GM12878 (cell line): ENCODE measurements at regions not wholly inside any gene's neighbourhood (a gene's known extent, or its start where the extent isn't known, plus 50 kb on each side); places are given as distances from the start of the nearest gene placed in this dataset.
"Not testable (repeated sequence)": the region's sequence is repeated elsewhere in the genome, so short reads cannot be mapped to it uniquely, and the experiment has no call there.

Source experiments
- ATAC-seq: fragments of 200-7000 bp; cut with Tn5 transposase; 3 replicates; pipeline ENCODE4 v1.9.1; 2020; ENCODE audit warnings: mild to moderate bottlenecking, moderate library complexity
- BruUV-seq: library from RNA; stranded (reverse); fragments of 400-500 nt; replicated peaks from 2 replicates; lab custom pipeline; 2021; lab: Mats Ljungman, UMichigan
- CTCF ChIA-PET: fragments of 300-600 bp; sonication (Branson Sonifier 250); formaldehyde crosslinking; extraction: SDS; loops from one replicate; lab custom pipeline; 2021; ENCODE audit warnings: inconsistent platforms; lab: Yijun Ruan, JAX
- POLR2A ChIA-PET: fragments of 350-600 bp; formaldehyde crosslinking; extraction: SDS; loops from one replicate; lab custom pipeline; 2021; ENCODE audit warnings: inconsistent platforms; lab: Charles Lee
- RAD21 ChIA-PET: fragments of 300-600 bp; sonication (Branson Sonifier 250); formaldehyde crosslinking; loops from one replicate; lab custom pipeline; 2023; ENCODE audit warnings: antibody characterized with exemption; ENCODE audit not compliant: unreplicated experiment; lab: Charles Lee
- SMC1A ChIA-PET: fragments of 300-600 bp; sonication (Branson Sonifier 250); formaldehyde crosslinking; loops from one replicate; lab custom pipeline; 2023; ENCODE audit not compliant: unreplicated experiment, uncharacterized antibody; lab: Charles Lee
- DNase-seq: peaks from one replicate; pipeline ENCODE4 v3.0.0-alpha.2; 2011; ENCODE audit warnings: low read depth, low spot score
- FAIRE-seq: peaks from 3 replicates; lab custom pipeline; 2011; peaks lifted over from hg19 to GRCh38; lab: Jason Lieb, UNC
- H2AFZ ChIP-seq: 2 replicates; pipeline ENCODE4 v1.6.0; 2011; ENCODE audit warnings: low read depth, low read length, control low read depth; ENCODE audit not compliant: control insufficient read depth
- H3K27ac ChIP-seq: 2 replicates; pipeline ENCODE4 v1.5.1; 2011; ENCODE audit warnings: control low read depth; ENCODE audit not compliant: control insufficient read depth, insufficient read depth
- H3K27me3 ChIP-seq, 2 experiments: replicated peaks in 1 of 2; 2 replicates each; pipeline versions ENCODE4 v1.6.0 to v1.6.1; 2011; ENCODE audit warnings: low read length in 1 of 2; ENCODE audit not compliant: control insufficient read depth in 2 of 2, insufficient read depth in 2 of 2
- H3K36me3 ChIP-seq, 2 experiments: 2 replicates each; pipeline ENCODE4 v1.5.1; 2011; ENCODE audit warnings: low read length in 1 of 2; ENCODE audit not compliant: control insufficient read depth in 2 of 2, insufficient read depth in 2 of 2
- H3K4me1 ChIP-seq: 2 replicates; pipeline ENCODE4 v1.6.1; 2011; ENCODE audit warnings: mild to moderate bottlenecking, low read length, moderate library complexity, mixed read lengths; ENCODE audit not compliant: control insufficient read depth, insufficient read depth
- H3K4me2 ChIP-seq: 2 replicates; pipeline ENCODE4 v1.6.0; 2011; ENCODE audit warnings: control low read depth; ENCODE audit not compliant: control insufficient read depth, insufficient read depth
- H3K4me3 ChIP-seq: fragments of 200-600 bp; sonication (generic); 2 replicates; pipeline ENCODE4 v1.5.1; 2016
- H3K79me2 ChIP-seq: 2 replicates; pipeline ENCODE4 v1.6.0; 2011; ENCODE audit warnings: low read length; ENCODE audit not compliant: control insufficient read depth, insufficient read depth
- H3K9ac ChIP-seq: 2 replicates; pipeline ENCODE4 v1.8.0; 2011; ENCODE audit warnings: low read length, control low read depth, mixed read lengths; ENCODE audit not compliant: control insufficient read depth, insufficient read depth
- H3K9me3 ChIP-seq: replicated peaks from 3 replicates; pipeline ENCODE4 v1.5.1; 2011; ENCODE audit warnings: mild to moderate bottlenecking, low read length; ENCODE audit not compliant: control insufficient read depth, insufficient read depth
- H4K20me1 ChIP-seq: 2 replicates; pipeline ENCODE4 v1.6.0; 2011; ENCODE audit not compliant: control insufficient read depth, insufficient read depth
- EGR1 ChIP-seq, 2 experiments: IDR thresholded peaks; 1 replicate in 1 of 2; 2 replicates in 1 of 2; pipeline ENCODE4 v1.6.1; 2011 to 2012; ENCODE audit warnings: low read depth in 2 of 2, low read length in 2 of 2, borderline replicate concordance in 1 of 2, mild to moderate bottlenecking in 1 of 2, moderate library complexity in 1 of 2
- JUND ChIP-seq: IDR thresholded peaks from 2 replicates; pipeline ENCODE4 v1.6.1; 2012; ENCODE audit warnings: low read depth, mild to moderate bottlenecking, low read length, improper control_type of control experiment, moderate library complexity
- NR2C1 ChIP-seq: fragments of 450-650 bp; IDR thresholded peaks from 2 replicates; pipeline ENCODE4 v1.6.1; 2017; ENCODE audit warnings: antibody characterized with exemption, mild to moderate bottlenecking, moderate library complexity
- POU2F2 ChIP-seq: IDR thresholded peaks from 3 replicates; pipeline ENCODE4 v1.6.1; 2011; ENCODE audit warnings: low read depth, mild to moderate bottlenecking, low read length, borderline replicate concordance
- YY1 ChIP-seq: IDR thresholded peaks from 2 replicates; pipeline ENCODE4 v1.6.1; 2011; ENCODE audit warnings: low read depth, mild to moderate bottlenecking, low read length
- ZSCAN29 ChIP-seq: fragments of 450-650 bp; IDR thresholded peaks from 2 replicates; pipeline ENCODE4 v1.6.1; 2017; ENCODE audit warnings: mild to moderate bottlenecking, moderate library complexity
- WGBS: methylation state at CpG from one replicate; pipeline ENCODE4 v1.1.6; 2016; ENCODE audit warnings: low lambda C conversion rate; ENCODE audit not compliant: insufficient replicate concordance, insufficient coverage; ENCODE audit errors: missing lambda C conversion rate; 5-methylcytosine and 5-hydroxymethylcytosine counted together
- in situ Hi-C: fragments of 300-500 bp; cut with MboI; formaldehyde crosslinking; loops from 9 replicates; pipeline ENCODE4 v1.14.3; 2018; ENCODE audit warnings: mixed read lengths
- intact Hi-C: fragments of 100-400 bp; cut with micrococcal nuclease; formaldehyde crosslinking; loops from one replicate; pipeline ENCODE4 v1.14.2; 2022; ENCODE audit not compliant: unreplicated experiment
- TF ChIP-seq, protein P1 (sequence below): IDR thresholded peaks from 2 replicates; pipeline ENCODE4 v1.6.1; 2012; ENCODE audit warnings: improper control_type of control experiment, low read depth, low read length; ENCODE audit not compliant: insufficient replicate concordance

DNA sequence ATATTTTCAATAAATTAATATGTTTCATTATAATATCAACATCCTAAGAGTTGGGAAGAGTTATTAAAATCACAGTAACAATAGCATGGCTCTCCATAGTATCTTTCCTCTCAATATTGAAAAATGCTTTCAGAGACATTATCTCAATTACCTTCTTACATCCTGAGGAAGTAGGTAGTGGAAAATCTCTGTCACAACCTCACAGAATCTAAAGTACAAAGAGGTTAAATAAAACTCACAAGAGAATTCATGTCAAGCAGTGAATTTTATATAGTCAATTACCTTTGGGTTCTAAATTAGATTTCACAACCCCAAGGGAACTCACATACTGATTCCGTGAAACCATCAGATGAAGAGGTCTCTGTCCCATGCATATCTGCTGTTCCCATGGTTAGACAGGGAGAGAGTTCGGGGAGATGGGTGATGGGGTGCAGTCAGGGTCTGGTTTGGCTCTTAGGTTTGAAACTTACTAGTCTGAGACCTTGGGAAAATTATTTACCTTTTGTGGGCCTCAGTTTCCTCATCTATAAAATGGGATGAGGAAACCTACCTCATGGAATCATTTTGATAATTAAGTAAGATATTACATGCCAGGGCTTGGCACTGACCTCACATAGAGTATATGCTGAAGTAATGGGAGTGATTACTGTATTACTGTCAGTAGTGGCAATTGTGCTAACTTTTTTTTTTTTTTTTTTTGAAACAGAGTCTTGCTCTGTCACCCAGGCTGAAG lies 74.0 kb upstream of the SNX9 start:
- RAD21 ChIA-PET = no interaction called here
- Histone ChIP-seq H3K4me1 (no peaks in the 10 kb centered on the region), H3K4me2 (no peak overlapping the region), H3K9me3 (peaks cover 2% of the 10 kb centered on the region; the same call in 1 of the 3 replicates), H3K36me3 (no peaks in the 10 kb centered on the region), H2AFZ (no peak overlapping the region), H3K27ac (no peak overlapping the region), H3K4me3 (no peak overlapping the region), H3K27me3 (no peaks in the 10 kb centered on the region; a peak in 1 of 4 replicates), H3K79me2 (no peaks in the 10 kb centered on the region), H3K9ac (no peak overlapping the region), H4K20me1 (no peaks in the 10 kb centered on the region)
- in situ Hi-C loops (no loop called here), intact Hi-C loops (no loop called here)
- TF ChIP-seq EGR1 (IDR thresholded peaks at IDR 0.05; ENCODE audit: borderline replicate concordance in 1 of 2, low read depth in 2 of 2, low read length in 2 of 2) (no peak), POU2F2 (no peak), JUND (no peak), ZSCAN29 (no peak), NR2C1 (no peak), YY1 (no peak)
- TF ChIP-seq, protein P1, sequence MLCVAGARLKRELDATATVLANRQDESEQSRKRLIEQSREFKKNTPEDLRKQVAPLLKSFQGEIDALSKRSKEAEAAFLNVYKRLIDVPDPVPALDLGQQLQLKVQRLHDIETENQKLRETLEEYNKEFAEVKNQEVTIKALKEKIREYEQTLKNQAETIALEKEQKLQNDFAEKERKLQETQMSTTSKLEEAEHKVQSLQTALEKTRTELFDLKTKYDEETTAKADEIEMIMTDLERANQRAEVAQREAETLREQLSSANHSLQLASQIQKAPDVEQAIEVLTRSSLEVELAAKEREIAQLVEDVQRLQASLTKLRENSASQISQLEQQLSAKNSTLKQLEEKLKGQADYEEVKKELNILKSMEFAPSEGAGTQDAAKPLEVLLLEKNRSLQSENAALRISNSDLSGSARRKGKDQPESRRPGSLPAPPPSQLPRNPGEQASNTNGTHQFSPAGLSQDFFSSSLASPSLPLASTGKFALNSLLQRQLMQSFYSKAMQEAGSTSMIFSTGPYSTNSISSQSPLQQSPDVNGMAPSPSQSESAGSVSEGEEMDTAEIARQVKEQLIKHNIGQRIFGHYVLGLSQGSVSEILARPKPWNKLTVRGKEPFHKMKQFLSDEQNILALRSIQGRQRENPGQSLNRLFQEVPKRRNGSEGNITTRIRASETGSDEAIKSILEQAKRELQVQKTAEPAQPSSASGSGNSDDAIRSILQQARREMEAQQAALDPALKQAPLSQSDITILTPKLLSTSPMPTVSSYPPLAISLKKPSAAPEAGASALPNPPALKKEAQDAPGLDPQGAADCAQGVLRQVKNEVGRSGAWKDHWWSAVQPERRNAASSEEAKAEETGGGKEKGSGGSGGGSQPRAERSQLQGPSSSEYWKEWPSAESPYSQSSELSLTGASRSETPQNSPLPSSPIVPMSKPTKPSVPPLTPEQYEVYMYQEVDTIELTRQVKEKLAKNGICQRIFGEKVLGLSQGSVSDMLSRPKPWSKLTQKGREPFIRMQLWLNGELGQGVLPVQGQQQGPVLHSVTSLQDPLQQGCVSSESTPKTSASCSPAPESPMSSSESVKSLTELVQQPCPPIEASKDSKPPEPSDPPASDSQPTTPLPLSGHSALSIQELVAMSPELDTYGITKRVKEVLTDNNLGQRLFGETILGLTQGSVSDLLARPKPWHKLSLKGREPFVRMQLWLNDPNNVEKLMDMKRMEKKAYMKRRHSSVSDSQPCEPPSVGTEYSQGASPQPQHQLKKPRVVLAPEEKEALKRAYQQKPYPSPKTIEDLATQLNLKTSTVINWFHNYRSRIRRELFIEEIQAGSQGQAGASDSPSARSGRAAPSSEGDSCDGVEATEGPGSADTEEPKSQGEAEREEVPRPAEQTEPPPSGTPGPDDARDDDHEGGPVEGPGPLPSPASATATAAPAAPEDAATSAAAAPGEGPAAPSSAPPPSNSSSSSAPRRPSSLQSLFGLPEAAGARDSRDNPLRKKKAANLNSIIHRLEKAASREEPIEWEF = no peak
- CTCF ChIA-PET = no interaction called here
- POLR2A ChIA-PET = interaction anchor here (0.7 kb wide), 1 partner anchor 73 kb away, joined by 5 read pairs; no protein-coding TSS in a partner anchor
- FAIRE-seq (no peak), DNase-seq (no peak), ATAC-seq (no peak)
- SMC1A ChIA-PET = no interaction called here
- BruUV-seq = no TSS peak
- 12% methylated on average over 2 of the region's 2 CpGs for WGBS

DNA sequence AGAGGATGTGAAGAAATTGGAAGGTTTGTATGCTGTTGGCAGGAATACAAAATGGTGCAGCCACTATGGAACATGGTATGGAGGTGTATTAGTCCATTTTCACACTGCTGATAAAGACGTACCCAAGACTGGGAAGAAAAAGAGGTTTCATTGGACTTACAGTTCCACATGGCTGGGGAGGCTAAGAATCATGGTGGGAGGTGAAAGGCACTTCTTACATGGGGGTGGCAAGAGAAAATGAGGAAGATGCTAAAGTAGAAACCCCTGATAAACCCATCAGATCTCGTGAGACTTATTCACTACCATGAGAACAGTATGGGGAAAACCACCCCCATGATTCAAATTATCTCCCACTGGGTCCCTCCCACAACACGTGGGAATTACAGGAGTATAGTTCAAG lies 72.1 kb upstream of the SNX9 start:
- H3K36me3 ChIP-seq, DNase-seq, SMC1A ChIA-PET, in situ Hi-C loops, H3K27ac ChIP-seq, POLR2A ChIA-PET, H3K79me2 ChIP-seq, H3K4me3 ChIP-seq, ATAC-seq, H3K4me2 ChIP-seq, intact Hi-C loops, H3K9ac ChIP-seq, RAD21 ChIA-PET, H2AFZ ChIP-seq, H4K20me1 ChIP-seq, H3K27me3 ChIP-seq, FAIRE-seq, BruUV-seq, H3K9me3 ChIP-seq, H3K4me1 ChIP-seq: not testable (repeated sequence)
- 10% methylated on average over 3 of the region's 3 CpGs for WGBS
- CTCF ChIA-PET = interaction anchor here (1.4 kb wide), 1 partner anchor 122 kb away, joined by 4 read pairs; no protein-coding TSS in a partner anchor
